Endothelial cell of umbilical vein (primary cell): ENCODE measurements at regions not wholly inside any gene's neighbourhood (a gene's known extent, or its start where the extent isn't known, plus 50 kb on each side); places are given as distances from the start of the nearest gene placed in this dataset.

ENCODE experiments used
- BruUV-seq: library from RNA; stranded (reverse); fragments of 400-500 nt; replicated peaks from 2 replicates; lab custom pipeline; 2021; lab: Mats Ljungman, UMichigan
- CTCF ChIA-PET: fragments of 300-600, 350-600 bp; sonication (Branson Sonifier 250); formaldehyde crosslinking; loops from one replicate; lab custom pipeline; 2021; ENCODE audit warnings: antibody characterized with exemption, inconsistent platforms; lab: Charles Lee
- POLR2A ChIA-PET: fragments of 300-600, 350-600 bp; sonication (Branson Sonifier 250); formaldehyde crosslinking; loops from one replicate; lab custom pipeline; 2021; ENCODE audit warnings: antibody characterized with exemption, inconsistent platforms; lab: Charles Lee
- DNase-seq: peaks from one replicate; pipeline ENCODE4 v3.0.0-alpha.2; 2011; ENCODE audit warnings: low read depth, low spot score
- FAIRE-seq: peaks from 2 replicates; lab custom pipeline; 2011; peaks lifted over from hg19 to GRCh38; lab: Jason Lieb, UNC
- H2AFZ ChIP-seq: 2 replicates; pipeline ENCODE4 v1.6.0; 2012; ENCODE audit warnings: low read depth, low read length, control low read depth, inconsistent platforms
- H3K27ac ChIP-seq: 2 replicates; pipeline ENCODE4 v1.5.1; 2011; ENCODE audit warnings: low read depth, mild to moderate bottlenecking, control low read depth, low read length, moderate library complexity; ENCODE audit not compliant: insufficient read depth
- H3K27me3 ChIP-seq, 2 experiments: 2 replicates each; pipeline versions ENCODE4 v1.6.0 to v1.6.1; 2011; ENCODE audit warnings: low read length in 2 of 2, mixed read lengths in 1 of 2; ENCODE audit not compliant: control insufficient read depth in 2 of 2, insufficient read depth in 2 of 2
- H3K36me3 ChIP-seq, 2 experiments: 2 replicates in 1 of 2; 3 replicates in 1 of 2; pipeline ENCODE4 v1.5.1; 2011; ENCODE audit warnings: low read length in 2 of 2, mild to moderate bottlenecking in 1 of 2, moderate library complexity in 1 of 2; ENCODE audit not compliant: control insufficient read depth in 2 of 2, insufficient read depth in 2 of 2; ENCODE audit errors: extremely low read depth in 1 of 2
- H3K4me1 ChIP-seq: 3 replicates; pipeline ENCODE4 v1.5.1; 2011; ENCODE audit warnings: mild to moderate bottlenecking, low read length; ENCODE audit not compliant: control insufficient read depth, insufficient read depth; ENCODE audit errors: extremely low read depth
- H3K4me2 ChIP-seq: 2 replicates; pipeline ENCODE4 v1.6.1; 2011; ENCODE audit warnings: low read length, control low read depth, mixed read lengths; ENCODE audit not compliant: insufficient read depth
- H3K4me3 ChIP-seq, 3 experiments: fragments of 200-600 bp in 1 of 3; sonication (generic), shearing (Covaris generic) in 1 of 3; replicated peaks in 1 of 3; 2 replicates each; pipeline ENCODE4 v1.5.1; 2011 to 2016; ENCODE audit warnings: control low read depth in 3 of 3, low read length in 3 of 3, mild to moderate bottlenecking in 2 of 3, inconsistent platforms in 1 of 3, low read depth in 1 of 3, moderate library complexity in 1 of 3; ENCODE audit not compliant: insufficient read depth in 1 of 3
- H3K79me2 ChIP-seq: 2 replicates; pipeline ENCODE4 v1.6.0; 2012; ENCODE audit warnings: low read length, inconsistent platforms; ENCODE audit not compliant: control insufficient read depth, insufficient read depth
- H3K9ac ChIP-seq: replicated peaks from 2 replicates; pipeline ENCODE3; 2011; ENCODE audit warnings: low read length, control low read depth; ENCODE audit not compliant: insufficient read depth; ENCODE audit errors: extremely low read depth
- H3K9me1 ChIP-seq: replicated peaks from 3 replicates; pipeline ENCODE4 v1.6.0; 2011; ENCODE audit warnings: mild to moderate bottlenecking, low read length; ENCODE audit not compliant: control insufficient read depth, insufficient read depth; ENCODE audit errors: extremely low read depth
- H3K9me3 ChIP-seq: replicated peaks from 2 replicates; pipeline ENCODE4 v1.5.1; 2012; ENCODE audit warnings: low read length, inconsistent platforms; ENCODE audit not compliant: control insufficient read depth, insufficient read depth
- H4K20me1 ChIP-seq: replicated peaks from 2 replicates; pipeline ENCODE3; 2011; ENCODE audit warnings: mild to moderate bottlenecking, low read length; ENCODE audit not compliant: control insufficient read depth, insufficient read depth; ENCODE audit errors: extremely low read depth
- EZH2 ChIP-seq: IDR thresholded peaks from 2 replicates; pipeline ENCODE4 v1.6.1; 2012; ENCODE audit warnings: borderline replicate concordance, low read depth, mild to moderate bottlenecking, moderate library complexity, low read length, inconsistent platforms; ENCODE audit not compliant: severe bottlenecking
- FOS ChIP-seq: IDR thresholded peaks from 2 replicates; pipeline ENCODE4 v1.6.1; 2011; ENCODE audit warnings: mild to moderate bottlenecking, low read length, moderate library complexity, borderline replicate concordance; ENCODE audit not compliant: insufficient read depth
- GATA2 ChIP-seq: IDR thresholded peaks from 2 replicates; pipeline ENCODE4 v1.7.0; 2011; ENCODE audit warnings: low read depth, mild to moderate bottlenecking, moderate library complexity, mixed read lengths, low read length; ENCODE audit not compliant: insufficient read length, insufficient read depth
- JUN ChIP-seq: IDR thresholded peaks from 2 replicates; pipeline ENCODE4 v1.6.1; 2011; ENCODE audit warnings: borderline replicate concordance, low read depth; ENCODE audit not compliant: insufficient read length, insufficient read depth
- MYC ChIP-seq: IDR thresholded peaks from one replicate; pipeline ENCODE4 v1.6.1; 2011; ENCODE audit warnings: mild to moderate bottlenecking, low read depth, low read length
- POLR2A ChIP-seq: IDR thresholded peaks from 2 replicates; pipeline ENCODE4 v1.6.1; 2012; ENCODE audit warnings: low read depth, mild to moderate bottlenecking, control low read depth, low read length
- POLR2AphosphoS5 ChIP-seq: IDR thresholded peaks from 2 replicates; pipeline ENCODE4 v1.6.1; 2012; ENCODE audit warnings: low read depth, mild to moderate bottlenecking, control low read depth, low read length, moderate library complexity; ENCODE audit not compliant: insufficient read depth
- dilution Hi-C: fragments of 300-500 bp; cut with MboI; formaldehyde crosslinking; loops from one replicate; pipeline ENCODE4 v1.15.0; 2019; ENCODE audit warnings: low sequenced_read_pairs; ENCODE audit not compliant: extremely low pct_ligation_motif_present
- intact Hi-C: fragments of 100-400 bp; cut with micrococcal nuclease; formaldehyde crosslinking; loops from one replicate; pipeline ENCODE4 v1.10.0; 2022
- TF ChIP-seq, protein P1 (sequence below), 2 donors: IDR thresholded peaks; 1 replicate in 1 of 2; 2 replicates in 1 of 2; pipeline ENCODE4 v1.5.1; 2011; ENCODE audit warnings: low read length in 2 of 2, mild to moderate bottlenecking in 2 of 2, moderate library complexity in 2 of 2, control low read depth in 1 of 2, inconsistent platforms in 1 of 2, low read depth in 1 of 2; ENCODE audit not compliant: insufficient read depth in 1 of 2; ENCODE audit errors: extremely low read depth in 1 of 2
- TF ChIP-seq, protein P2 (sequence below): IDR thresholded peaks from 2 replicates; pipeline ENCODE4 v1.6.1; 2011; ENCODE audit not compliant: insufficient read depth, insufficient read length

DNA sequence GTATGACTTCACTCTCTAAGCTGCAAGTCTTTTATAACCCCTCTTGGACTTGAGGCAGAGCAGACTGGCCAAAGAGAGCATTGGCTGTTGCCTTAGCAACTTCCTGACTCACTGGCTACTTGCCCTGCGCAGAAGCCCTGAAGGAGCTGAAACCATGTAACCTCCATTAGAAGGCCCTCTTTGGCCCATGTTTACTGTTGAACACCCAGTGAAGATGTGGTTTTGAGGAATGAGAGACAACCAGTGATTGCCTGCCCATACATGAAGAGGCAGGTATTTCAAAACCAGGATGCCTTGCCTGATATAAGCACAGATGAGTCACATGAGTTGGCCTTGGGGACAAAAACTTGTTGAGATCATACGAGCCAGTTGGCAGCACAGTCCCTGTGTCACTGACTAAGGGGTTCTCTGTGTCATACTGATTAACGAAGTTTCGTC lies 182.5 kb downstream of the EDN1 start:
- POLR2A ChIA-PET = no interaction called here
- no TSS peak for BruUV-seq
- CTCF ChIA-PET = no interaction called here
- no peak for FAIRE-seq
- DNase-seq = no peak
- Histone ChIP-seq H3K9ac (no peak overlapping the region), H4K20me1 (no peaks in the 10 kb centered on the region), H3K36me3 (no peaks in the 10 kb centered on the region), H3K4me3 (no peak overlapping the region), H2AFZ (no peak overlapping the region), H3K27me3 (no peaks in the 10 kb centered on the region), H3K79me2 (no peaks in the 10 kb centered on the region), H3K4me2 (no peak overlapping the region), H3K27ac (no peak overlapping the region), H3K9me1 (no peaks in the 10 kb centered on the region), H3K9me3 (no peaks in the 10 kb centered on the region), H3K4me1 (peaks cover 3% of the 10 kb centered on the region)
- dilution Hi-C loops (no loop called here), intact Hi-C loops (no loop called here)
- no peak for TF ChIP-seq MYC
- TF ChIP-seq FOS = peak; percentile 7

GRCh38 chr6:12473494-12473893 lies 183.3 kb downstream of the EDN1 start:
- no peak for DNase-seq
- no peaks in the 10 kb centered on the region for H3K9me1 ChIP-seq
- H4K20me1 ChIP-seq = no peaks in the 10 kb centered on the region
- CTCF ChIA-PET = no interaction called here
- no peak overlapping the region for H2AFZ ChIP-seq
- H3K27me3 ChIP-seq = no peaks in the 10 kb centered on the region
- TF ChIP-seq EZH2 (no peak), POLR2AphosphoS5 (no peak), FOS (no peak), POLR2A (no peak), MYC (no peak), GATA2 (no peak), JUN (no peak)
- TF ChIP-seq, protein P1, sequence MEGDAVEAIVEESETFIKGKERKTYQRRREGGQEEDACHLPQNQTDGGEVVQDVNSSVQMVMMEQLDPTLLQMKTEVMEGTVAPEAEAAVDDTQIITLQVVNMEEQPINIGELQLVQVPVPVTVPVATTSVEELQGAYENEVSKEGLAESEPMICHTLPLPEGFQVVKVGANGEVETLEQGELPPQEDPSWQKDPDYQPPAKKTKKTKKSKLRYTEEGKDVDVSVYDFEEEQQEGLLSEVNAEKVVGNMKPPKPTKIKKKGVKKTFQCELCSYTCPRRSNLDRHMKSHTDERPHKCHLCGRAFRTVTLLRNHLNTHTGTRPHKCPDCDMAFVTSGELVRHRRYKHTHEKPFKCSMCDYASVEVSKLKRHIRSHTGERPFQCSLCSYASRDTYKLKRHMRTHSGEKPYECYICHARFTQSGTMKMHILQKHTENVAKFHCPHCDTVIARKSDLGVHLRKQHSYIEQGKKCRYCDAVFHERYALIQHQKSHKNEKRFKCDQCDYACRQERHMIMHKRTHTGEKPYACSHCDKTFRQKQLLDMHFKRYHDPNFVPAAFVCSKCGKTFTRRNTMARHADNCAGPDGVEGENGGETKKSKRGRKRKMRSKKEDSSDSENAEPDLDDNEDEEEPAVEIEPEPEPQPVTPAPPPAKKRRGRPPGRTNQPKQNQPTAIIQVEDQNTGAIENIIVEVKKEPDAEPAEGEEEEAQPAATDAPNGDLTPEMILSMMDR (IDR thresholded peaks at IDR 0.05; ENCODE audit: extremely low read depth in 1 of 2, insufficient read depth in 1 of 2, low read depth in 1 of 2, low read length in 2 of 2) = no peak
- TF ChIP-seq, protein P2, sequence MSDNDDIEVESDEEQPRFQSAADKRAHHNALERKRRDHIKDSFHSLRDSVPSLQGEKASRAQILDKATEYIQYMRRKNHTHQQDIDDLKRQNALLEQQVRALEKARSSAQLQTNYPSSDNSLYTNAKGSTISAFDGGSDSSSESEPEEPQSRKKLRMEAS = no peak
- POLR2A ChIA-PET = no interaction called here
- H3K4me3 ChIP-seq = no peak overlapping the region
- intact Hi-C loops (no loop called here), dilution Hi-C loops (no loop called here)
- no peaks in the 10 kb centered on the region for H3K9me3 ChIP-seq
- no peaks in the 10 kb centered on the region for H3K36me3 ChIP-seq
- no peak overlapping the region for H3K4me2 ChIP-seq
- H3K27ac ChIP-seq = no peak overlapping the region
- peaks cover 6% of the 10 kb centered on the region for H3K4me1 ChIP-seq
- no peak overlapping the region for H3K9ac ChIP-seq
- no TSS peak for BruUV-seq
- no peaks in the 10 kb centered on the region for H3K79me2 ChIP-seq
- no peak for FAIRE-seq
